Activated T-helper 1 cell treated with anti-CD3 and anti-CD28 coated beads, Interleukin-12 subunit alpha, Interleukin-12 subunit beta, Interleukin-2, Interleukin-4 antibody, amounts not matched to agents 30 ng/mL and 10 ng/mL and 1 ng/mL, durations not matched to agents 14 hours and 24 hours and 36 hours (primary cell): ENCODE measurements at regions not wholly inside any gene's neighbourhood (a gene's known extent, or its start where the extent isn't known, plus 50 kb on each side); places are given as distances from the start of the nearest gene placed in this dataset.
"Not testable (repeated sequence)": the region's sequence is repeated elsewhere in the genome, so short reads cannot be mapped to it uniquely, and the experiment has no call there.

Experiments
- DNase-seq: peaks from one replicate; pipeline ENCODE4 v3.0.0; 2021; ENCODE audit warnings: low spot score
- H3K27ac Mint-ChIP-seq: one replicate; pipeline ENCODE4 v1.8.0; 2021; ENCODE audit warnings: mild to moderate bottlenecking, mixed read lengths
- H3K27me3 Mint-ChIP-seq: one replicate; pipeline ENCODE4 v1.8.0; 2022; ENCODE audit warnings: mild to moderate bottlenecking, moderate library complexity, mixed read lengths; ENCODE audit not compliant: insufficient read depth
- H3K36me3 Mint-ChIP-seq: one replicate; pipeline ENCODE4 v1.8.0; 2021; ENCODE audit warnings: low read depth, mixed read lengths
- H3K4me1 Mint-ChIP-seq: one replicate; pipeline ENCODE4 v1.8.0; 2021; ENCODE audit warnings: low read depth, mixed read lengths
- H3K4me3 Mint-ChIP-seq: one replicate; pipeline ENCODE4 v1.8.0; 2021; ENCODE audit warnings: mild to moderate bottlenecking, moderate library complexity, mixed read lengths
- H3K9me3 Mint-ChIP-seq: one replicate; pipeline ENCODE4 v1.8.0; 2021; ENCODE audit warnings: mixed read lengths
- intact Hi-C: fragments of 100-400 bp; cut with micrococcal nuclease; formaldehyde crosslinking; loops from one replicate; pipeline ENCODE4 v1.15.1; 2024

DNA sequence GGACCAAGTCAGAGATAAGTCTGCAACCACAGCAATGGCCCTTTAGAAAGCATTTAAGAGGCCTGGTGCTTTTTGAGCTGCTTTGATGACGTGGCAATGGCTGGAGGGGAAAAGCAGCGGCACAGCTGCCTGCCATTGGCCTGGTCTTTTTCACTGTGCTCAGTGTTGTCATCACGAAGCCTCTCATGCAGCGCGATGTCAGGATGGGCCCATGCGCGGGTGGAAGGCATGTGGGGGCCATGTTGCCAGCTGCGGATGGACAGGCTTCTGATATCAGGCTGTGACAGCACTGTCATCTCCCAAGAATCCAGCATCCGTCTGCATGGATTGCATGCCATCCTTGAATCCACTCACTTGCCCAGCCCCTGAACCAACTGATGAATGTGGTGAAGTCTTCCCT is 204.5 kb downstream of the ACKR3 start:
- H3K36me3 Mint-ChIP-seq: no peaks in the 10 kb centered on the region
- DNase-seq: no peak
- no peaks in the 10 kb centered on the region for H3K9me3 Mint-ChIP-seq
- intact Hi-C loops: no loop called here
- no peak overlapping the region for H3K4me3 Mint-ChIP-seq
- no peaks in the 10 kb centered on the region for H3K4me1 Mint-ChIP-seq
- peaks cover 2% of the 10 kb centered on the region for H3K27me3 Mint-ChIP-seq
- H3K27ac Mint-ChIP-seq: no peak overlapping the region

DNA sequence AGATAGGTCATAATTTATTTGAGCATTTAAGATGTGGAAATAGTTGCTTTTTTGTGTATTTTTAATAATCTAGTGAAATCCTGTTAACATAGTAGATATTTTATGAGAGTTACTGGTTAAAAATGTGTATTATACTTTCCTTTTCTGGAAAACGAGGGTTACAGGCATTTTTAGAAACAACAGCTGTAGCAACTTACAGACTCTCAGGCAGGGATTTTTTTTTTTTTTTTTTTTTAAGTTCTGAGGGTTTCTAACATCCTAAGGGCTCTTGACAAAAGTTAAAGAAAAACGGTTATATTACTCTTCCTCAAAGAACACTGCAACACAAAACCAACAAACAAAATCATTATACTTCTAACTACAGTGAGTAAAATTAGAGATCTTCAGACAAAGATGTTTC is 205.9 kb downstream of the ACKR3 start:
- no peaks in the 10 kb centered on the region for H3K9me3 Mint-ChIP-seq
- H3K36me3 Mint-ChIP-seq: no peaks in the 10 kb centered on the region
- H3K4me1 Mint-ChIP-seq: no peaks in the 10 kb centered on the region
- peaks cover 2% of the 10 kb centered on the region for H3K27me3 Mint-ChIP-seq
- no peak for DNase-seq
- no peak overlapping the region for H3K27ac Mint-ChIP-seq
- intact Hi-C loops: no loop called here
- H3K4me3 Mint-ChIP-seq: no peak overlapping the region

DNA sequence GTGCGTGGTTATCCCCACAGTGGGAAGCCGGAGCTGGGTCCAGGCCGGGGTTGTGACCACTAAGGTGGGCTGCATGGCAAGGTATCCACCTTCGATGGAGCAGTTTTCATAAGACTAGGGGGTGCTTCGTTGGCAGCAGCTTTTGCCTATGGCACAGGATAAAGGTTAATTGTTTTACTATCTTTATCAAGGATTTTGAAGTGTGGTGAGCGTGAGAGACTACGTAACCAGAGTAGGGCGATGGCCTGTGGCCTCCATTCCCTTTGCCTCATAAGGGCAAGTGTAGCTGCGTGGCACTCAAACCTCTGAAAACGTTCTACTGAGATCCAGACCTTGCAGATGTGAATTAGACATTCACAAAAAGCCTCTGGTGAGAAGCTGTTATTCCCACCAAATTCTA is 206.6 kb downstream of the ACKR3 start:
- intact Hi-C loops: no loop called here
- Mint-ChIP-seq H3K9me3 (no peaks in the 10 kb centered on the region), H3K4me3 (no peak overlapping the region), H3K27ac (no peak overlapping the region), H3K27me3 (peaks cover 2% of the 10 kb centered on the region), H3K4me1 (no peaks in the 10 kb centered on the region), H3K36me3 (no peaks in the 10 kb centered on the region)
- DNase-seq: no peak

DNA sequence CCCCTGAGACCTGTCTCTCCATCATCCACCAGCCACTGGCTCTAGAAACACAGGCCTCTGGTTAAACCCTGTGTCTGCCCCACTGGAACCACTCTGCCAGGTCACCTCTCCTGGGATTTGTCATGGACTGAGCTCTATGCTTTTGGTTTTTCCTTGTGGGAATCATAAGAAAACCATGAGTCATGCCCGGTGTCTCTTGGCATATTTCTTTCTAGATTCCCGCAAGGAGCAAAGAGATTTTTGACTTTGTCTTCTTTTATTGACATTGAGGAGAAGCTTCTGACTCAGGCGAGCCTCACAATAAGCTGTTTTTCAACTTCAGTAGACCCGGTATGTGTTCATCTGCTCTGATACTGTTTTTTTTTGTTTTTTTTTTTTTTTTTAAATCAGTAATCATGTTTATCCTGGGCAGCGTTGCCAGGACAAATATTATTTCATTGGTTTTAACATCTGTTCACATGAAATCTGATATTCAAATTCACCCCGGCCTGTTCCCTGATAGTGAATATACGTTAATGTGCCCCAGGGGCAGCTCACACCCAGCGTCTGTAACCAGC is 207.1 kb downstream of the ACKR3 start:
- DNase-seq: no peak
- H3K27me3 Mint-ChIP-seq: peaks cover 2% of the 10 kb centered on the region
- H3K4me3 Mint-ChIP-seq: no peak overlapping the region
- intact Hi-C loops: no loop called here
- no peaks in the 10 kb centered on the region for H3K36me3 Mint-ChIP-seq
- H3K27ac Mint-ChIP-seq: no peak overlapping the region
- no peaks in the 10 kb centered on the region for H3K4me1 Mint-ChIP-seq
- no peaks in the 10 kb centered on the region for H3K9me3 Mint-ChIP-seq

GRCh38 chr2:236777408-236777807 is 207.8 kb downstream of the ACKR3 start:
- no peaks in the 10 kb centered on the region for H3K9me3 Mint-ChIP-seq
- H3K27me3 Mint-ChIP-seq: peaks cover 5% of the 10 kb centered on the region
- no peak overlapping the region for H3K27ac Mint-ChIP-seq
- intact Hi-C loops: no loop called here
- H3K4me3 Mint-ChIP-seq: no peak overlapping the region
- DNase-seq: no peak
- H3K4me1 Mint-ChIP-seq: no peaks in the 10 kb centered on the region
- H3K36me3 Mint-ChIP-seq: no peaks in the 10 kb centered on the region

DNA sequence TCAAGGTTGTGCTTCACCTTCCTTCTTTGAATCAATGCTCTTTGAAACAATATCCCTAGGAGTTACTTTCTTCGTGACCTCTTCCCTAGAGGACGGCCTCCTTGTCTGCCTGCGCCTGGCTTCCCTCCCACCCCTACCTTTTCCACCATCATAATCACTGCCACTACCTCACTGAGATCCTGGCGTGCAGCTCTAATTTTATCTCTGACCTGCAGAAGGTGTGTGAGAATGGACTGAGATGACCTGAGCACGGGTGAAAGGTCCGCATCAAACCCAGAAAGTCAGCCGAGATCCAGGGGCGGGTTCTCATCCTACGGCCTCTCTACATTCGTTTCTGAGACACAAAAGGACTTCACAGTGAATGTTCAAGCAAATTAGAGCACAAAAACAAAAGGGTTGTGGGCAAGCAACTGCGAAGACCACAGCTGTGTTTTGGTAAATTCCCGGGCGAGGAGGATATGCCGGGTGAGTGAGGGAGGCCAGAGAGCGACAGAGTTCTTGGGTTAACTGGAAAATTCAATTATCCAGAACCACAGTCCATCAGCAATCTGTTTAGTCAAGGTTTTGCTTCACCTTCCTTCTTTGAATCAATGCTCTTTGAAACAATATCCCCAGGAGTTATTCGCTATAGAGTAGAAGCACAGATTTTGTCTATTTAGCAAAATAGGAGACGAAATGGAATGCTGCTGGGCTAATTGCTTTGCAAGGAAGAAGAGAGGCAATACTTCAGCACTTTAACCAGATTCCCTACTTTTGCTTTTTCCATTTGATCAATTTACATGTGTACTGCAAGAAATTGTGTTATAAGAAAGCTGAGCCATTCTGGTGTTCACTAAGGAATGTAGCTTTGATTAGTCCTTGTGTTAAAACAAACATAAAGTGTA is 212.6 kb downstream of the ACKR3 start:
- intact Hi-C loops: no loop called here

GRCh38 chr2:236782938-236783337 is 213.3 kb downstream of the ACKR3 start:
- Mint-ChIP-seq H3K9me3 (no peaks in the 10 kb centered on the region), H3K4me3 (no peak overlapping the region), H3K27ac (no peak overlapping the region), H3K4me1 (no peaks in the 10 kb centered on the region), H3K27me3 (peaks cover 5% of the 10 kb centered on the region), H3K36me3 (no peaks in the 10 kb centered on the region)
- DNase-seq: no peak
- intact Hi-C loops: no loop called here

More for the DNA sequence above, 212.6 kb downstream of the ACKR3 start:
- Mint-ChIP-seq H3K4me1 (no peaks in the 10 kb centered on the region), H3K27me3 (peaks cover 7% of the 10 kb centered on the region), H3K9me3 (no peaks in the 10 kb centered on the region), H3K36me3 (no peaks in the 10 kb centered on the region), H3K27ac (no peak overlapping the region), H3K4me3 (no peak overlapping the region)
- no peak for DNase-seq

DNA sequence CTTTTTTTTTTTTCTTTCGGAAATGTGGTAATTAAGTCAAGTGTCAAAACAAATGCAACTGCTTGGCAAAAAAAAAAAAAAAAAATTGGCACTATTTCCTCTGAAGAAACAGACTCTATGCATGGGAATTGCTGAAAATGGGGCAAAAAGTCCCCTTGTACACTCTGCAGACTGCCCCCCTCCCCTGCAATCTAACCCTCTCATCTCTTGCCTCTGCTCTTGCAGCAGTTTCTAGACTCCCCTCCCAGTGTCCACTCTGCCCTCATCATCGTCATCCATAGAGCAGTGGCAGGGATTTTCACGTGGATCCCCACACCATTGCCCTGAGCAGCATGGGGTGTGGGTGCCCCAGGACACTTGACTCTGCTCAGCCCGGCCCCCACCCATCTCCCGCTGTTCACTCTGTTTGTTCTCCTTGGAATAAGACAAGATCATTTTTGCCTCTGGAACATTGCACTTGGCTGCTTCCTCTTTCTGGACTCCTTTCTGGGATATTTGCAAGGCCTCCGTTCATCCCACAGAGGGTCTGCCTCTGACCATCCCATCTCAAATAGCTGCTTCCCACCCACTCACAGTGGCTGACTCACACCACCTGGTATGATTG is 213.9 kb downstream of the ACKR3 start:
- intact Hi-C loops: no loop called here
- Mint-ChIP-seq H3K27me3 (peaks cover 5% of the 10 kb centered on the region), H3K4me3 (no peak overlapping the region), H3K36me3 (no peaks in the 10 kb centered on the region), H3K4me1 (no peaks in the 10 kb centered on the region), H3K9me3 (no peaks in the 10 kb centered on the region), H3K27ac (no peak overlapping the region)
- DNase-seq: no peak

- H3K36me3 Mint-ChIP-seq: no peaks in the 10 kb centered on the region
- DNase-seq: no peak
- H3K27me3 Mint-ChIP-seq: peaks cover 7% of the 10 kb centered on the region
- H3K4me3 Mint-ChIP-seq: no peak overlapping the region
- H3K9me3 Mint-ChIP-seq: no peaks in the 10 kb centered on the region
- intact Hi-C loops: no loop called here
- no peaks in the 10 kb centered on the region for H3K4me1 Mint-ChIP-seq
- H3K27ac Mint-ChIP-seq: no peak overlapping the region
These were observed 216.0 kb downstream of the ACKR3 start for GRCh38 chr2:236785611-236786057.

DNA sequence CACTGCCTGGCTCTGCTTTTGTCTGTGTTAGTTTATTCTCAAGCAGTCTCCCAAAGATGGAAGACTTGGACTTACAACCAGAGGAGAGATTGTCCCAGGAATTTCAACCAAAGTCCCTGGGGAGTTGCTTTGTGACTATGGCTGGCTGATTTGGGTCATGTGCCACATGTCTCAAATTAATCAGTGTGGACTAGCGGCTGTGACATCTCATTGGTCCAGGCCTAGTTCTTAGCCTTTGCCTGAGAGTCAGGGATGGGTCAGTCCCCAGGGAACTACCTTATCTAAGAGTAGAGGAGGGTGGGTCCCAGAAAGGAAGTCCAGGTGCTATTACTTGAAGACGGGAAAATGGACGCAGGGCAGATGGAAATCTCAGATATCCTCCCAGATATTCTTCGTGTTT is 217.1 kb downstream of the ACKR3 start:
- H3K4me3 Mint-ChIP-seq: no peak overlapping the region
- no peak overlapping the region for H3K27ac Mint-ChIP-seq
- H3K36me3 Mint-ChIP-seq: no peaks in the 10 kb centered on the region
- peaks cover 7% of the 10 kb centered on the region for H3K27me3 Mint-ChIP-seq
- intact Hi-C loops: no loop called here
- no peak for DNase-seq
- no peaks in the 10 kb centered on the region for H3K9me3 Mint-ChIP-seq
- H3K4me1 Mint-ChIP-seq: no peaks in the 10 kb centered on the region

- H3K4me3 Mint-ChIP-seq, H3K9me3 Mint-ChIP-seq, H3K4me1 Mint-ChIP-seq, H3K27ac Mint-ChIP-seq, H3K27me3 Mint-ChIP-seq, H3K36me3 Mint-ChIP-seq, DNase-seq, intact Hi-C loops: not testable (repeated sequence)
These were observed 217.8 kb downstream of the ACKR3 start for GRCh38 chr2:236787376-236787775.

DNA sequence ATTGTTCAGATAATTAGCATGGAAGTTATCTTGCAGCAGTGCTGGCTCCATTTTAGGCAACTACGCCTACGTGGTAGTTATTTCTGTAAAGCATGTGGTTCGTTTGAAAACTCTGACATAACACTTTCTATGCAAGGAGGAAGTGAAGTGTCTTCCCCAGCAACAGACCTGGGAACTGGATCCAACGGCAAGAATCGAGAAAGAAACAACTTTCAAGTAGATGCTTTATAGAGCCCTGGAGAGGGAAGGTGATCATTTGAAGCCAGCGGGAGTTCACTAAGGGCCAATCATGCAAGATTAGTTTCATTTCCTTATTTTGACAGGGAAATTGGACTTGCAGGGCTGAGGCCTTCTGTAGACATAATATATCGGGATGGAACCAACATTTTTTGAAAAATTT is 218.3 kb downstream of the ACKR3 start:
- H3K36me3 Mint-ChIP-seq: no peaks in the 10 kb centered on the region
- intact Hi-C loops: no loop called here
- no peak for DNase-seq
- no peaks in the 10 kb centered on the region for H3K9me3 Mint-ChIP-seq
- H3K27ac Mint-ChIP-seq: no peak overlapping the region
- no peak overlapping the region for H3K4me3 Mint-ChIP-seq
- no peaks in the 10 kb centered on the region for H3K4me1 Mint-ChIP-seq
- H3K27me3 Mint-ChIP-seq: peaks cover 4% of the 10 kb centered on the region

- H3K4me3 Mint-ChIP-seq: no peak overlapping the region
- no peak overlapping the region for H3K27ac Mint-ChIP-seq
- DNase-seq: no peak
- H3K27me3 Mint-ChIP-seq: peaks cover 3% of the 10 kb centered on the region
- intact Hi-C loops: no loop called here
- no peaks in the 10 kb centered on the region for H3K36me3 Mint-ChIP-seq
- no peaks in the 10 kb centered on the region for H3K4me1 Mint-ChIP-seq
- no peaks in the 10 kb centered on the region for H3K9me3 Mint-ChIP-seq
These were observed 221.3 kb downstream of the ACKR3 start for GRCh38 chr2:236790963-236791362.
